ENCODE measurements at regions not wholly inside any gene's neighbourhood (a gene's known extent, or its start where the extent isn't known, plus 50 kb on each side); places are given as distances from the start of the nearest gene placed in this dataset.

DNA sequence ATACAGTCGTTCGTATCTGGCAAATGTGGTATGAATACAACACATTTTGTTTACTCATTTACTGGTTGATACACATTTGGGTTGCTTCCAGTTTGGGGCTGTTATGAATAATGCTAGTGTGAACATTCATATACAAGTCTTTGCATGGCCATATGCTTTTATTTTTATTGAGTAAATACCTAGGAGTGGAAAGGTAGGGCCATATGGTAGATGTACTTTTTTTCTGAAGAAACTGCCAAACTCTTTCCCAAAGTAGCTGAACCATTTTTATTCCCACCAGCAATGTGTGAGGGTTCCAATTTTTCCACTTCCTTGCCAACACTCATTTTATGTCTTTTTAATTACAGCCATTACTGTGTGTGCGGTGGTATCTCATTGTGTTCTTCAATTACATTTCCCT, 496.2 kb upstream of the NRXN1 start:
- TF ChIP-seq, protein P1, sequence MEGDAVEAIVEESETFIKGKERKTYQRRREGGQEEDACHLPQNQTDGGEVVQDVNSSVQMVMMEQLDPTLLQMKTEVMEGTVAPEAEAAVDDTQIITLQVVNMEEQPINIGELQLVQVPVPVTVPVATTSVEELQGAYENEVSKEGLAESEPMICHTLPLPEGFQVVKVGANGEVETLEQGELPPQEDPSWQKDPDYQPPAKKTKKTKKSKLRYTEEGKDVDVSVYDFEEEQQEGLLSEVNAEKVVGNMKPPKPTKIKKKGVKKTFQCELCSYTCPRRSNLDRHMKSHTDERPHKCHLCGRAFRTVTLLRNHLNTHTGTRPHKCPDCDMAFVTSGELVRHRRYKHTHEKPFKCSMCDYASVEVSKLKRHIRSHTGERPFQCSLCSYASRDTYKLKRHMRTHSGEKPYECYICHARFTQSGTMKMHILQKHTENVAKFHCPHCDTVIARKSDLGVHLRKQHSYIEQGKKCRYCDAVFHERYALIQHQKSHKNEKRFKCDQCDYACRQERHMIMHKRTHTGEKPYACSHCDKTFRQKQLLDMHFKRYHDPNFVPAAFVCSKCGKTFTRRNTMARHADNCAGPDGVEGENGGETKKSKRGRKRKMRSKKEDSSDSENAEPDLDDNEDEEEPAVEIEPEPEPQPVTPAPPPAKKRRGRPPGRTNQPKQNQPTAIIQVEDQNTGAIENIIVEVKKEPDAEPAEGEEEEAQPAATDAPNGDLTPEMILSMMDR (conservative IDR thresholded peaks at IDR 0.05): no peak
- TF ChIP-seq EZH2 (IDR thresholded peaks at IDR 0.05; ENCODE audit: low read depth): no peak
- Histone ChIP-seq H3F3A (ENCODE audit: insufficient read depth, low read depth) (no peaks in the 10 kb centered on the region), H2AFZ (no peak overlapping the region), H3K36me3 (ENCODE audit: low read depth) (no peaks in the 10 kb centered on the region), H3K4me2 (no peak overlapping the region), H3K4me3 (no peak overlapping the region), H3K9me2 (ENCODE audit: insufficient read depth) (no peaks in the 10 kb centered on the region), H3K27ac (no peak overlapping the region), H3K9me3 (ENCODE audit: insufficient read depth, low read depth) (no peaks in the 10 kb centered on the region), H3K79me2 (ENCODE audit: low read depth) (no peaks in the 10 kb centered on the region), H3K27me3 (ENCODE audit: insufficient read depth, low read depth) (no peaks in the 10 kb centered on the region), H3K4me1 (replicated peaks; ENCODE audit: insufficient read depth) (no peaks in the 10 kb centered on the region), H4K20me1 (ENCODE audit: insufficient read depth) (no peaks in the 10 kb centered on the region)
- intact Hi-C loops (cut with micrococcal nuclease; ENCODE audit: unreplicated experiment): no loop called here
- ChIA-PET CTCF (no interaction called here), POLR2A (ENCODE audit: unreplicated experiment) (no interaction called here)
- DNase-seq: no peak
- no TSS peak for BruUV-seq (replicated peaks)

DNA sequence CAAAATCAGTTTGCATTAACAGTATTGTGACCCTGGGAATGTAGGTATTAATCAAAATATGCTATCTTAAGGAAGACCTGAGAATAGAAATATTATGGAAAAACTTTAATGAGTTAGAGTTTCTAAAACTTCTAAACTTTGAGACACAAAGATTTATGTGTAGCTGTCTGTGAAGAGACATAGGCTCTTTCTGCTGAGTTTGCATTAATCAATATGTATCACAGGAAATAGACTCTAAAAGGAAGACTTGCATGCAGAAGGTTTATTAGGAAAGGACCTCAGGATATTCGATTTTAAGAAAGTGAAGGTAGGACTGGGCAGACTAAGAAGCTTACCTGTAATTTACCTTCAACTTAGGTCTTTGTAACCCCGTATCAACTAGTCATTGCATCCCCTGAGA, 494.8 kb upstream of the NRXN1 start:
- no peak overlapping the region for H3K4me2 ChIP-seq
- no peaks in the 10 kb centered on the region for H3K9me3 ChIP-seq (ENCODE audit: insufficient read depth, low read depth)
- no peaks in the 10 kb centered on the region for H3K36me3 ChIP-seq (ENCODE audit: low read depth)
- POLR2A ChIA-PET (ENCODE audit: unreplicated experiment): no interaction called here
- no peak overlapping the region for H3K4me3 ChIP-seq
- H3K9me2 ChIP-seq (ENCODE audit: insufficient read depth): no peaks in the 10 kb centered on the region
- CTCF ChIA-PET: no interaction called here
- no peak overlapping the region for H3K27ac ChIP-seq
- no peaks in the 10 kb centered on the region for H3F3A ChIP-seq (ENCODE audit: insufficient read depth, low read depth)
- H3K79me2 ChIP-seq (ENCODE audit: low read depth): no peaks in the 10 kb centered on the region
- H2AFZ ChIP-seq: no peak overlapping the region
- TF ChIP-seq, protein P1 (conservative IDR thresholded peaks at IDR 0.05): no peak
- no peak for TF ChIP-seq EZH2 (IDR thresholded peaks at IDR 0.05; ENCODE audit: low read depth)
- no peaks in the 10 kb centered on the region for H3K27me3 ChIP-seq (ENCODE audit: insufficient read depth, low read depth)
- no TSS peak for BruUV-seq (replicated peaks)
- intact Hi-C loops (cut with micrococcal nuclease; ENCODE audit: unreplicated experiment): no loop called here
- H4K20me1 ChIP-seq (ENCODE audit: insufficient read depth): no peaks in the 10 kb centered on the region
- no peak for DNase-seq
- no peaks in the 10 kb centered on the region for H3K4me1 ChIP-seq (replicated peaks; ENCODE audit: insufficient read depth)

DNA sequence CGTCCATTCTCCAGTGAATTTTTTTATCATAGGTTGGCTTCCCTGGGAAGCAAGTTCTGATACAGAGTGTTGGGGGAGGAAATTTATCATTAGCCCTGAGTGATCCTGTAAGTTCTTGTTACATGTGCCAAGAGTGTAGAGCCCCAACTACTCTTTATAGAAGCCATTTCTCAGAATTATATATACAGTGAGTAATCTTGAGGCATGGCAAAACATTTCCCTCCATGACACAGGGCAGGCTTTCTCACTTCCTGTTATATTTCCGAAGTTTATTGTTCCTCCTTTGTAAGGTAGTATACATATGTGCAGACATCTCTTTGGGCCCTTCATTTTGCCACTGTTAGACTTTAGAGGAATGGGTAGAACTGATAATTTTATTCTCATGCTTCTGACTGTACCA, 484.7 kb upstream of the NRXN1 start:
- BruUV-seq (replicated peaks): no TSS peak
- POLR2A ChIA-PET (ENCODE audit: unreplicated experiment): no interaction called here
- Histone ChIP-seq H3F3A (ENCODE audit: insufficient read depth, low read depth) (no peaks in the 10 kb centered on the region), H2AFZ (no peak overlapping the region), H3K4me3 (no peak overlapping the region), H3K9me3 (ENCODE audit: insufficient read depth, low read depth) (no peaks in the 10 kb centered on the region), H3K36me3 (ENCODE audit: low read depth) (no peaks in the 10 kb centered on the region), H3K4me2 (no peak overlapping the region), H3K79me2 (ENCODE audit: low read depth) (no peaks in the 10 kb centered on the region), H3K4me1 (replicated peaks; ENCODE audit: insufficient read depth) (no peaks in the 10 kb centered on the region), H3K9me2 (ENCODE audit: insufficient read depth) (no peaks in the 10 kb centered on the region), H3K27me3 (ENCODE audit: insufficient read depth, low read depth) (no peaks in the 10 kb centered on the region), H3K27ac (no peak overlapping the region), H4K20me1 (ENCODE audit: insufficient read depth) (no peaks in the 10 kb centered on the region)
- DNase-seq: no peak
- TF ChIP-seq EZH2 (IDR thresholded peaks at IDR 0.05; ENCODE audit: low read depth): no peak
- TF ChIP-seq, protein P1 (conservative IDR thresholded peaks at IDR 0.05): no peak
- CTCF ChIA-PET: no interaction called here
- intact Hi-C loops (cut with micrococcal nuclease; ENCODE audit: unreplicated experiment): no loop called here

All from PC-9 (cell line).